GM23248 (cell line): ENCODE measurements at regions not wholly inside any gene's neighbourhood (a gene's known extent, or its start where the extent isn't known, plus 50 kb on each side); places are given as distances from the start of the nearest gene placed in this dataset.

Experiments
- DNase-seq: peaks from one replicate; pipeline ENCODE4 v3.0.0-alpha.2; 2015
- H2AFZ ChIP-seq: fragments of 200-600 bp; sonication (generic); 2 replicates; pipeline ENCODE4 v1.6.1; 2016; ENCODE audit warnings: antibody characterized with exemption
- H3F3A ChIP-seq: fragments of 200-600 bp; sonication (generic); 2 replicates; pipeline ENCODE4 v1.6.1; 2016; ENCODE audit warnings: mild to moderate bottlenecking, antibody characterized with exemption, mixed run types; ENCODE audit not compliant: insufficient read depth
- H3K27ac ChIP-seq: fragments of 200-600 bp; sonication (generic); 2 replicates; pipeline ENCODE4 v1.5.1; 2016; ENCODE audit warnings: mild to moderate bottlenecking
- H3K27me3 ChIP-seq: fragments of 200-600 bp; sonication (generic); replicated peaks from 2 replicates; pipeline ENCODE4 v1.6.1; 2016; ENCODE audit warnings: mild to moderate bottlenecking; ENCODE audit not compliant: insufficient read depth
- H3K36me3 ChIP-seq: fragments of 200-600 bp; sonication (generic); 2 replicates; pipeline ENCODE4 v1.6.1; 2016; ENCODE audit warnings: low read depth, mild to moderate bottlenecking
- H3K4me1 ChIP-seq: fragments of 200-600 bp; sonication (generic); 2 replicates; pipeline ENCODE4 v1.6.1; 2016; ENCODE audit warnings: mild to moderate bottlenecking; ENCODE audit not compliant: insufficient read depth
- H3K4me2 ChIP-seq: fragments of 200-600 bp; sonication (generic); one replicate; pipeline ENCODE4 v1.6.1; 2016; ENCODE audit warnings: mild to moderate bottlenecking; ENCODE audit not compliant: unreplicated experiment
- H3K4me3 ChIP-seq: fragments of 200-600 bp; sonication (generic); 2 replicates; pipeline ENCODE4 v1.5.1; 2016; ENCODE audit warnings: mild to moderate bottlenecking
- H3K79me2 ChIP-seq: fragments of 200-600 bp; sonication (generic); 2 replicates; pipeline ENCODE4 v1.6.1; 2016; ENCODE audit warnings: mild to moderate bottlenecking; ENCODE audit not compliant: insufficient read depth
- H3K9ac ChIP-seq: fragments of 200-600 bp; sonication (generic); 2 replicates; pipeline ENCODE4 v1.6.1; 2016; ENCODE audit warnings: mild to moderate bottlenecking
- H3K9me2 ChIP-seq: fragments of 200-600 bp; sonication (generic); 2 replicates; pipeline ENCODE4 v1.6.1; 2016; ENCODE audit warnings: mixed run types, mild to moderate bottlenecking, moderate library complexity; ENCODE audit not compliant: insufficient read depth
- H3K9me3 ChIP-seq: fragments of 200-600 bp; sonication (generic); one replicate; pipeline ENCODE4 v1.6.1; 2017; ENCODE audit warnings: low read depth
- H4K20me1 ChIP-seq: fragments of 200-600 bp; sonication (generic); 2 replicates; pipeline ENCODE4 v1.6.0; 2016; ENCODE audit not compliant: insufficient read depth
- EZH2 ChIP-seq: fragments of 200-600 bp; sonication (generic); IDR thresholded peaks from 2 replicates; pipeline ENCODE4 v1.6.1; 2018; ENCODE audit warnings: antibody characterized with exemption, mild to moderate bottlenecking; ENCODE audit not compliant: insufficient read depth, poor library complexity, severe bottlenecking
- EZH2phosphoT487 ChIP-seq: fragments of 200-600 bp; sonication (generic); IDR thresholded peaks from 2 replicates; pipeline ENCODE4 v1.6.1; 2018; ENCODE audit warnings: antibody characterized with exemption, moderate library complexity, mild to moderate bottlenecking, low read depth; ENCODE audit not compliant: insufficient read depth
- WGBS, 2 experiments: methylation state at CpG; one replicate each; pipeline ENCODE4 v1.1.6; 2015 to 2017; ENCODE audit warnings: low lambda C conversion rate in 2 of 2, low coverage in 1 of 2; ENCODE audit errors: missing lambda C conversion rate in 2 of 2; 5-methylcytosine and 5-hydroxymethylcytosine counted together
- in situ Hi-C: fragments of 300-500 bp; cut with MboI; formaldehyde crosslinking; loops from 2 replicates; pipeline ENCODE4 v1.15.0; 2020

GRCh38 chr3:187967993-187968392, 186.0 kb upstream of the LPP start:
- Histone ChIP-seq H3K9ac (no peak overlapping the region), H3K4me3 (no peak overlapping the region), H3K27ac (no peak overlapping the region), H3K36me3 (no peaks in the 10 kb centered on the region), H3K9me3 (no peaks in the 10 kb centered on the region), H3F3A (peaks cover 23% of the 10 kb centered on the region; the same call in 1 of the 2 replicates), H3K79me2 (no peaks in the 10 kb centered on the region), H3K4me1 (peaks cover 22% of the 10 kb centered on the region), H2AFZ (no peak overlapping the region), H3K9me2 (no peaks in the 10 kb centered on the region), H4K20me1 (no peaks in the 10 kb centered on the region), H3K4me2 (no peak overlapping the region), H3K27me3 (no peaks in the 10 kb centered on the region)
- DNase-seq: peak; percentile 62
- in situ Hi-C loops: loop anchor here (25.0 kb wide), 1 partner anchor 206 kb away; no protein-coding TSS in a partner anchor
- 39% methylated on average over 5 of the region's 5 CpGs for WGBS, 2 experiments
- TF ChIP-seq EZH2 (no peak), EZH2phosphoT487 (no peak)

- peak; percentile 86 for DNase-seq
- Histone ChIP-seq H3K27me3 (no peaks in the 10 kb centered on the region), H3K4me1 (peaks cover 16% of the 10 kb centered on the region), H3K27ac (0 out of 2 replicates have a peak overlapping the region, but pooled peaks have one; percentile 1), H3K36me3 (no peaks in the 10 kb centered on the region), H2AFZ (no peak overlapping the region), H3K9me3 (no peaks in the 10 kb centered on the region), H3F3A (0 out of 2 replicates have a peak, but pooled peaks cover 13% of the 10 kb centered on the region), H4K20me1 (no peaks in the 10 kb centered on the region), H3K9me2 (no peaks in the 10 kb centered on the region), H3K4me2 (peak overlapping the region; percentile 26), H3K79me2 (no peaks in the 10 kb centered on the region), H3K9ac (no peak overlapping the region), H3K4me3 (no peak overlapping the region)
- 48 to 69% methylated on average over 2 of the region's 2 CpGs for WGBS, 2 experiments
- TF ChIP-seq EZH2phosphoT487: no peak
- no peak for TF ChIP-seq EZH2
- in situ Hi-C loops: loop anchor here (25.0 kb wide), 1 partner anchor 207 kb away; no protein-coding TSS in a partner anchor
Observed at GRCh38 chr3:187968883-187969580, 184.9 kb upstream of the LPP start.

GRCh38 chr3:187969581-187969950, 184.4 kb upstream of the LPP start:
- Histone ChIP-seq H4K20me1 (no peaks in the 10 kb centered on the region), H2AFZ (no peak overlapping the region), H3K27ac (no peak overlapping the region), H3K36me3 (no peaks in the 10 kb centered on the region), H3F3A (0 out of 2 replicates have a peak, but pooled peaks cover 10% of the 10 kb centered on the region), H3K79me2 (no peaks in the 10 kb centered on the region), H3K4me2 (no peak overlapping the region), H3K27me3 (no peaks in the 10 kb centered on the region), H3K4me1 (peaks cover 16% of the 10 kb centered on the region), H3K9ac (no peak overlapping the region), H3K9me2 (no peaks in the 10 kb centered on the region), H3K4me3 (no peak overlapping the region), H3K9me3 (no peaks in the 10 kb centered on the region)
- in situ Hi-C loops: loop anchor here (25.0 kb wide), 1 partner anchor 207 kb away; no protein-coding TSS in a partner anchor
- TF ChIP-seq EZH2phosphoT487 (no peak), EZH2 (no peak)
- whole genome bisulfite sequencing, 2 experiments: 93 to 100% methylated on average over 3 of the region's 3 CpGs
- no peak for DNase-seq

- Histone ChIP-seq H3K9ac (no peak overlapping the region), H4K20me1 (no peaks in the 10 kb centered on the region)
- TF ChIP-seq EZH2phosphoT487 (no peak), EZH2 (no peak)
Observed at GRCh38 chr3:187970106-187970505, 183.9 kb upstream of the LPP start.

GRCh38 chr3:187971629-187972028, 182.3 kb upstream of the LPP start:
- Histone ChIP-seq H3K4me3 (no peak overlapping the region), H3K27ac (no peak overlapping the region), H3K4me1 (peaks cover 28% of the 10 kb centered on the region), H3F3A (peaks cover 27% of the 10 kb centered on the region), H3K9me2 (no peaks in the 10 kb centered on the region), H3K9ac (no peak overlapping the region), H3K4me2 (no peak overlapping the region), H3K36me3 (no peaks in the 10 kb centered on the region), H4K20me1 (no peaks in the 10 kb centered on the region), H3K9me3 (no peaks in the 10 kb centered on the region), H2AFZ (no peak overlapping the region), H3K27me3 (no peaks in the 10 kb centered on the region), H3K79me2 (no peaks in the 10 kb centered on the region)
- in situ Hi-C loops: loop anchor here (25.0 kb wide), 1 partner anchor 209 kb away; no protein-coding TSS in a partner anchor
- TF ChIP-seq EZH2 (no peak), EZH2phosphoT487 (no peak)
- no peak for DNase-seq
- WGBS, 2 experiments: 82 to 88% methylated on average over 4 of the region's 4 CpGs

More at GRCh38 chr3:187970106-187970505, 183.9 kb upstream of the LPP start:
- in situ Hi-C loops: loop anchor here (25.0 kb wide), 1 partner anchor 208 kb away; no protein-coding TSS in a partner anchor
- H3K9me3 ChIP-seq: no peaks in the 10 kb centered on the region
- peaks cover 16% of the 10 kb centered on the region for H3K4me1 ChIP-seq
- H3K36me3 ChIP-seq: no peaks in the 10 kb centered on the region
- no peak overlapping the region for H2AFZ ChIP-seq
- no peak overlapping the region for H3K4me2 ChIP-seq
- DNase-seq: no peak
- H3K4me3 ChIP-seq: no peak overlapping the region
- no peaks in the 10 kb centered on the region for H3K27me3 ChIP-seq
- no peaks in the 10 kb centered on the region for H3K9me2 ChIP-seq
- H3F3A ChIP-seq: peaks cover 12% of the 10 kb centered on the region
- no peaks in the 10 kb centered on the region for H3K79me2 ChIP-seq
- no peak overlapping the region for H3K27ac ChIP-seq
